ENCODE measurements at regions not wholly inside any gene's neighbourhood (a gene's known extent, or its start where the extent isn't known, plus 50 kb on each side); places are given as distances from the start of the nearest gene placed in this dataset.

- Histone ChIP-seq H3K27me3 (ENCODE audit: insufficient read depth, low read length, poor library complexity) (no peaks in the 10 kb centered on the region), H3K4me2 (ENCODE audit: insufficient read depth, low read length) (no peak overlapping the region), H3K27ac (ENCODE audit: low read length) (no peak overlapping the region), H2AFZ (ENCODE audit: low read depth, low read length) (no peak overlapping the region), H3K9ac (ENCODE audit: low read depth, low read length) (no peak overlapping the region), H3K9me3 (ENCODE audit: insufficient read depth, low read length, severe bottlenecking) (no peaks in the 10 kb centered on the region), H3K79me2 (ENCODE audit: insufficient read depth, low read length) (no peaks in the 10 kb centered on the region), H3K4me1 (ENCODE audit: insufficient read depth, low read length) (no peaks in the 10 kb centered on the region), H3K4me3 (ENCODE audit: low read depth in 1 of 2, low read length in 2 of 2) (no peak overlapping the region), H4K20me1 (ENCODE audit: insufficient read depth, low read length) (no peaks in the 10 kb centered on the region), H3K36me3 (ENCODE audit: insufficient read depth, low read length) (no peaks in the 10 kb centered on the region)
- TF ChIP-seq EZH2 (IDR thresholded peaks at IDR 0.05; ENCODE audit: borderline replicate concordance, low read depth, low read length, severe bottlenecking) (no peak), CTCF (IDR thresholded peaks at IDR 0.05; ENCODE audit: borderline replicate concordance, extremely low read depth, low read length, poor library complexity, severe bottlenecking) (no peak)
- ATAC-seq (ENCODE audit: insufficient read depth, low read depth) (no peak), DNase-seq (no peak)
Measured at GRCh38 chr10:129343141-129343540, 123.9 kb upstream of the MGMT start.

GRCh38 chr10:129344103-129344502 is 122.9 kb upstream of the MGMT start:
- H2AFZ ChIP-seq (ENCODE audit: low read depth, low read length), result no peak overlapping the region
- no peaks in the 10 kb centered on the region for H3K27me3 ChIP-seq (ENCODE audit: insufficient read depth, low read length, poor library complexity)
- no peak for ATAC-seq (ENCODE audit: insufficient read depth, low read depth)
- no peaks in the 10 kb centered on the region for H4K20me1 ChIP-seq (ENCODE audit: insufficient read depth, low read length)
- no peaks in the 10 kb centered on the region for H3K36me3 ChIP-seq (ENCODE audit: insufficient read depth, low read length)
- DNase-seq, result no peak
- no peaks in the 10 kb centered on the region for H3K79me2 ChIP-seq (ENCODE audit: insufficient read depth, low read length)
- H3K9ac ChIP-seq (ENCODE audit: low read depth, low read length), result no peak overlapping the region
- no peak for TF ChIP-seq EZH2 (IDR thresholded peaks at IDR 0.05; ENCODE audit: borderline replicate concordance, low read depth, low read length, severe bottlenecking)
- no peak for TF ChIP-seq CTCF (IDR thresholded peaks at IDR 0.05; ENCODE audit: borderline replicate concordance, extremely low read depth, low read length, poor library complexity, severe bottlenecking)
- no peaks in the 10 kb centered on the region for H3K9me3 ChIP-seq (ENCODE audit: insufficient read depth, low read length, severe bottlenecking)
- H3K27ac ChIP-seq (ENCODE audit: low read length), result no peak overlapping the region
- no peak overlapping the region for H3K4me3 ChIP-seq (ENCODE audit: low read depth in 1 of 2, low read length in 2 of 2)
- no peaks in the 10 kb centered on the region for H3K4me1 ChIP-seq (ENCODE audit: insufficient read depth, low read length)
- H3K4me2 ChIP-seq (ENCODE audit: insufficient read depth, low read length), result no peak overlapping the region

- Histone ChIP-seq H3K36me3 (ENCODE audit: insufficient read depth, low read length) (no peaks in the 10 kb centered on the region), H3K79me2 (ENCODE audit: insufficient read depth, low read length) (no peaks in the 10 kb centered on the region), H3K9ac (ENCODE audit: low read depth, low read length) (no peak overlapping the region), H3K4me1 (ENCODE audit: insufficient read depth, low read length) (no peaks in the 10 kb centered on the region), H2AFZ (ENCODE audit: low read depth, low read length) (no peak overlapping the region), H3K27ac (ENCODE audit: low read length) (no peak overlapping the region), H3K4me2 (ENCODE audit: insufficient read depth, low read length) (no peak overlapping the region), H4K20me1 (ENCODE audit: insufficient read depth, low read length) (no peaks in the 10 kb centered on the region), H3K9me3 (ENCODE audit: insufficient read depth, low read length, severe bottlenecking) (no peaks in the 10 kb centered on the region), H3K4me3 (ENCODE audit: low read depth in 1 of 2, low read length in 2 of 2) (no peak overlapping the region), H3K27me3 (ENCODE audit: insufficient read depth, low read length, poor library complexity) (no peaks in the 10 kb centered on the region)
- TF ChIP-seq EZH2 (IDR thresholded peaks at IDR 0.05; ENCODE audit: borderline replicate concordance, low read depth, low read length, severe bottlenecking) (no peak), CTCF (IDR thresholded peaks at IDR 0.05; ENCODE audit: borderline replicate concordance, extremely low read depth, low read length, poor library complexity, severe bottlenecking) (no peak)
- DNase-seq (no peak), ATAC-seq (ENCODE audit: insufficient read depth, low read depth) (no peak)
Measured at GRCh38 chr10:129344731-129345355, 122.2 kb upstream of the MGMT start.
